ENCODE measurements at regions not wholly inside any gene's neighbourhood (a gene's known extent, or its start where the extent isn't known, plus 50 kb on each side); places are given as distances from the start of the nearest gene placed in this dataset.
A peak's percentile ranks its signal among the peaks of the same experiment; 100 is the strongest.

DNA sequence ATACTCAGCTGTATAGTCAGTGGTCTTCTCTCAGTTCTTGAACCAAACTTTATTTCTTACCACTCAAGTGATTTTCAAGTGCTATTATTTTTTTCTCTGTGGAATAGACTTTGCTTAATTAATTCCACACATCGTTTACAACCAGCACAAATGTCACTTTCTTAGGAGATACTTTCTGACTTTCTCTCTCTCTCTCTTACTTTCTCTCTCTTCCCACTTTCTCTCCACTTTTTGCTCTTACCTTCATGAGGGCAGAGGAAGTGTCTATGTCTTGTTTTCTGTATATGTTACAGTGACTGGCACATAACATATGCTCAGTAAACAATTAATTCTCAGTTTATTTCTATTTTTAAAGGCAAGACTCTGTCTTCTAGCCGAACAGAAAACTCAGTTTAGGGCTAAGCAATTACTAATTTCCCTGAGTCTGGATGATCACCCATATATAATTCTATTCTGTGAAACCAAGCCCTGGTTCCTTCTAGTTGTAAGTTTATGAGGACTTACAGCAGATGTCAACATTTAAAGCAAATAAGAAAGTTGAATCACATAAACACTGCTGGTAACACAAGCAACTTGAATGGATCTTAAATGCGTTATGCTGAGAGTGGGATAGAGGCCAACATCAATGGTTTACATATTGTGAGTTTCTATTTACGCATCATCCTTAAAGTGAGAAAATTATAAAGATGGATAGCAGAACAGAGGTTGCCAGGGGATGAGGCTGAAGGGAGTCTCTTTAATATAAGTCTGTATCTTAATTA, 791.4 kb downstream of the MTRR start:
- no peak for DNase-seq

DNA sequence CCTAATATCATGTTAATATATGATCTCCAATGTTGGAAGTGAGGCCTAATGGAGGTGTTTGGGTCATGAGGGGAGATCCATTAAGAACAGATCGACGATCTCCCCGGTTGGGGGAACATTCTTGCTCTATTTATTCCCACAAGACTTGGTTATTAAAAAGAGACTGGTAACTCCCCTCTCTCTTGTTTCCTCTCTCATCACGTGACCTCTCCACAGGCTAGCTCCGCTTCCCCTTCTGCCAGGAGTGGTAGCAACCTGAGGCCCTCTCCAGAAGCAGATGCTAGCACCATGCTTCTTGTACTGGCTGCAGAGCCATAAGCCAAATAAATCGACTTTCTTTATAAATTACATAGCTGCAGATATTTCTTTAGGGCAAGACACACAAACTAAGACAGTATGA, 794.4 kb downstream of the MTRR start:
- no peak for DNase-seq

DNA sequence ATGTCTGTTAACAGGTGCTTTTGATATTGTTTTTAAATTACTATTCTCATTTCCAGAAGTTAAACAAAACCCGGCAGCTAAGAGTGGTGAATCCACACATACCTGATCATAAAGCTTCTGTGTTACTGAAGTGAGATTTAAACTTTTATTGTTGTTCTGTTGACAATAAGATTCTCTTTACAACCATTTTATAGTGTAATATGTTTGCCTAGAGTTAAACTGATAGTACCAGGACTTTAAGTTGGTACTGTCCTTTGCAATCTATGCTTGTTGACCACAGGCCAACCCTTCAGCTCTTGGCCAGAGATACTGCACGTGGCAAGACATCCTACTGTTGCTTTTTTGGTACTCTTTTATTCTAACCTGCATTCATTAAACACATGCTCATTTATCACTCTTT, 806.2 kb downstream of the MTRR start:
- no peak for DNase-seq

DNA sequence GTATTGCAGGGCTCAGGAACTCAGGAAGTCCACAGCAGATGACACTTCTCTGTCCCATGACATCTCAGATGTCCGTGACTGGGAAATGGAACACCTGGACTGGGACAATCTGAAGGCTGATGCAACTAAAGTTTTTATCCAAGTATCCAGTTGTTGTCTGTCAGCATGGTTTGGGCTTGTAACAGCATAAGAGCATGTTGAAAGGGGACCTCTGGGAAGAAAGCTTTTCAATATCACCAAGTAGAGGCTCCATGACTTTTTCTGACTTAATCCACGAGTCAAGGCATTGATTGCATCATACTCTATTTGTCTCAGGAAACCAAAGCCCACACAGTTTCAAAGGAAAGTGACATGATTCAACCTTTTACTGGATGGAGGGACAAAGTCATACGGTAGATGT, 807.7 kb downstream of the MTRR start:
- DNase-seq: no peak

DNA sequence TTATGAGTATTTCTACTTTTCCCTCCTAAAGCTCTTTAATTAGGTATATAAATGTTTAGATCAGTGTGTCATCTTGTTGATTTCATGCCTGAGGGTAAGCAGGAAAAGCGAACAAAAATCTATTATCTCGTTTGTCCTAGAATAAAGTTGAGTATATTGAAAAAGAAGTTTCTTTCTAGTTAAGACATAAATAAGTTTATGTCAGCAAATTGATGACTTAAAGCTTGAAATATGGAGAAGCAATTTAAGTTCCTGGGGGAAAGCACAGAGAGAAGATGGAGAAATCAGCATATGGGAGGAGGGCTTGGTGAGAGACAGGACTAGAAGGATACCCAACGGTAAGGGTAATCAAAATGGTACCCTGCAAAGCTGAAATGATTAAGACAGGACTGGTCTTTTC, 813.4 kb downstream of the MTRR start:
- DNase-seq: no peak

DNA sequence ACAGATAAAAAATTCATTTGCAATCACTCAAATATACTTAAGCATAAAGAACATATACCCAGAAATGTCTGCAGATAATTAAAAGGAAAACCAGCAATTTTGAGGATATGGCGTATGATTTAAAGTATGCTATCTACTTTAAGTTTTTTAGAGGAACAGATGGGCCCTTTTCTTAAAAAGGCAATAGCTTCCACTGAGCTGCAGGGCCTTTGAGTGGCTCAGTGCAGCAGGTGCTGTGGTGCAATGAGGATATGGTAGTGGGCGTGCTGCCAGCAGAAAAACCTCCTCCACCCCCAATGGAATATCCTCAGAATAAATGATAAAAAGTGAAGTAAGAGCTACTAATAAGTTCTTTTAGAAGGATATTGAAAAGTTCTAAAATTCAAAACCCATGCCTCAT, 814.5 kb downstream of the MTRR start:
- DNase-seq: no peak

DNA sequence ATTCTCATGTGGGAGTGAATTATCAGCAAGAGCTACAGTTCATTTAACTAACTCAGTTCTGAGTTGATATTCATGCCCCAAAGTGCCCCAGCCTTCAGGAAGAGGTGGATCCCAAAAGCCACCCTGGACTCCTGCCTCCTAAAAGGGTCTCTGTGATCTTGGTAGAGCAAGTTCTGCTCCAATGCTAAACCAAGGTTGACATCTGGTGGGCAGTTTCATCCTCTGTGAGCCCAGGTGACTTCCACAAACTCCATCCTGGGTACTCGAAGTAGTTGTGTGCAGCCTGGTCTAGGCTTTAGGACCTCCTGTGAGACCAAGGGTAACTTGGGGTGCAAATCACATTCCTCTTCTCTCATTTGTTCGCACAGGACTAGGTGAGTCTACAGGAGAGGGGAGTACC, 816.8 kb downstream of the MTRR start:
- no peak for DNase-seq

DNA sequence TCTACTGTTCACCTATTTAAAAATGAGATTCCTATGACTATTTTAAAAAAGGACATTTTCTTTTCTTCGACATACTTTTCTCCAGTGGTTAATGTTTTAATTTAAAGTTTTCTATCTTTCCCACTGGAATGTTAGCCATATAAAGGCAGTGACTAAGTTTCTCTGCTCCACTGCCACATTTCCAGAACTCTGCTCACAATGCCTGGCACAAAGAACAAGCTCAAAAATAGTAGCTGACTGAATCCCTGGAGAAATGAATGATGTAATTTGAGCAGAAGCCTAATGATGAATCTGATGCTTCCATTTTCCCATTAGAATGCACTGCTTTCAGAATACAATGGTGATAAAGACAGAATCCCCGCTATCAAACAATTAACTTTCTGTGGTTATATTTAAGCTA, 817.8 kb downstream of the MTRR start:
- DNase-seq: peak; percentile 74

DNA sequence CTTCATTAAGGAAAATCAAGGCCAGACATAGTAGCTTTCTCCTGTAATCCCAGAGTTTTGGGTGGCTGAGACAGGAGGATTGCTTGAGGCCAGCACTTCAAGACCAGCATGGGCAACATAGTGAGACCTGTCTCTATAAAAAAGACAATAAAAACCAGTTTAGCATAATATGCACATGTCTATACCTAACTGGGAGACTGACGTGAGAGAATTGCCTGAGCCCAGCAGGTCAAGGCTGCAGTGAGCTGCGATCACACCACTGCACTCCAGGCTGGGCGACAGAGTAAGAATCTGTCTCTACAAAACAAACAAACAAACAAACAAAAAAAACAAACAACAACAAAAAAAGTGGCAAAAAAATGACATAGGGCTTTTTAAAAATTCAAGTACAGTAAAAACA, 820.8 kb downstream of the MTRR start:
- no peak for DNase-seq

DNA sequence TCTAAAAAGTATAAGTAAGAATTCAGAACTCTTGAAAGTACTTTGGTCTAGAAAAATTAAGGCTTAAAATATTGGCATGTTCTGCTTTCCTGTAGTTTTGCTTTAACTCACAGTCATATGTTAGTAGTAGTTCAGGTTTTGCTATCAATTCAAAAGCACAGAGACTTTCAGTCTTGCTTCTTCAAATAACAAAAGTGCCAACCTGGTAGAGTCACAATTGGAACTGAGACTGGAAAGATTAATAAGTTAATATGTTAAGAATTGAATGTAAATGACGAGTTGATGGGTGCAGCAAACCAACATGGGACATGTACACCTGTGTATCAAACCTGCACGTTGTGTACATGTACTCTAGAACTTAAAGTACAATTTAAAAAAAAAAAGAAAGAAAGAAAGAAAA, 822.3 kb downstream of the MTRR start:
- DNase-seq: no peak

DNA sequence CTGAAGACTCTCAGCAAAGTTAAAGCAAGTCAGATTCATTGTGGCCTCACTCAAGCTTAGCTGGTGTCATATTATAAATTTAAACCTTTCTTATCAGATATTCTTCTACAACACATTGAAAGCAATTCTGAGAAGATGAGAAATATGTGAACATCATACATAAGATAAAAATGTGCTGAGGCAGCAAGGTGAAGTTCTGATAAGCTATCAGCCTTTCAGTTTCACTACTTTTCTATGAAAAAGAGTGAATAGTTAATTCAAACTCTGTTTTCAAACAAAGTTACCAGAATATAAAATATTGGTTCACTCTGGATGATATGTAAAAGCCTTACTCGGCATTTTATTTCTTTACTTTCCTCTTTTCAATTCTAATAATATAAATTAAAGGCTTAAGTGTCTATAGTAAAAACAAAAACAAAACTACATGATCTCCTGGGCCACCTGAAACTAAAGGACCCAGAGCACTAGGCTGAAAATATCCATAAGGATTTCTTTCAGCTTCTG, 824.4 kb downstream of the MTRR start:
- no peak for DNase-seq

DNA sequence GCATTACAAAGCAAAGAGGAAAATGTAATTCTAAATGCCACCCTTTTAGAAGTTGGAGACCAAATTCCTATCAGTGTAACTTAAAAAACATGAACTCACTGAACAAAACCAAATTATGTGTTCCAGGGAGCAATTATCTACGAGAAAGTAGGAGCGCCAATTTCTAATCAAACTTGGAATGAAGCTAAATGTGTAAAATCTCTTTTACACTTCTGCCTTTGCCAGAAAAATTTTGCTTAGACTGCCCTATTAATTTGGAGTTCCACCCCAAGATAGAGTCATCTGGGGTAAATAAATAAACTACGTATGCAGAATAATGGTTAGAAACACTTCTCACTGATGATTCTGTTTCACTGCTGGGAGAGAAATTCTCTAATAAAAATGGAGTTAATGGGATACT, 825.6 kb downstream of the MTRR start:
- DNase-seq: no peak

DNA sequence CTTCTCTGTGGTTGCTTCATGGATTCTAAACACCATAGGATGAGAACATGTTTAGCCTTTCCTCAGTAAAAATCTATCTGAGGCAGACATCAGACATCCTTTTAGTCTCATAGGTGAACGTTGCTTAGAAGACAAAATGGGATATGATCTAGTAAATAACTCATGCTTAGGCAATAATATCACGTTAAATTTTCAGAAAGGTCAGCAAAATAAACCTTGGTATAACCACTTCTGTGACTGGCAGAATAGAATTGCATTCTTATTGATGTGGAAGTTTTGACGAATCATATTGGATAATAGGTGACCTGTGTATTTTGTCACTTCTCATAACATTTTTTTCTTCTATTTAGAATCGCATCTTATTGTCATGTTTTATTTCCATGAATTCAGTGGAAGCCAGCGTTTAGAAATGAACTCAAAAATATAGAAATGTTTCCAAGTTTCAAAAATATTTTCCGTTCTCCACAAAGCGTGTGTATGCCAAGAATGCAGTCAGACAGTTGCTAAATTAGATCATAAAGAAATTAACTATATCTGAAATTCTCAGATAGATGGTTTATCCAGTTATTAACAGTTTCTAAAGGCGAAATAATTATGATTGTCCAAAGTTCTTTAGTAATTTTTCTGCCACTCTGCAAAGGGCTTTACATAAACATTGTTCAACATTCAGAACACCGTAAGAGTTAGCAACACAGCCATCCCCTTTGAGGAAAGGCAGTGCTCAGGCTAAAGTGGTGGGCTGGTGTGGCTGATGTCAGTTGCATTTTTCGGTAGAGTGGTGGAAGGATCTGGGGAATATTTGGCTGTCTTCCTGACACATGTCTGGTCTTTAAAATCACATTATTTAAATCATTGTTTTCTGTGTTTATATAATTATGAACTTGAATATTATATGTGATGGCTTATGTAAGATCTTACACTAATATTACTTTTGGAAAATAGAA, 827.2 kb downstream of the MTRR start:
- DNase-seq: no peak

DNA sequence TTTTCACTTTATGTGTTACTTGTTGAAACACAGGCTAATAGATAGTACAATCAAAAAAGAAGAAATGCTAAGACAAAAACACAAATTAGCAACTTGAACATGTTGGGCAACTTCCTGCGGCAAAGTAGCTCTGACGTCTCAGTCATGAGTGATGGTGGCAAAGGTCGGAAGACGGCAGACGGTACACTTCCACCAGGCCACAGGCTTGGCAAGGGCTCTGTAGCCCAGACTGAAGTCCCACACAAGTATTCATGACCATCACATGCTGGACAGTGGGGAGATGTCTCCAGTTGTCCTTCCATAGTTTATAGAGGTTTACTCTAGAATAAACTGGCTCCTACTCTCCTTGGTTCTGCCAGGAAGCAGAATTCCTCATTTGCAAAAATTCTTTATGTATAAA, 831.3 kb downstream of the MTRR start:
- DNase-seq: no peak

DNA sequence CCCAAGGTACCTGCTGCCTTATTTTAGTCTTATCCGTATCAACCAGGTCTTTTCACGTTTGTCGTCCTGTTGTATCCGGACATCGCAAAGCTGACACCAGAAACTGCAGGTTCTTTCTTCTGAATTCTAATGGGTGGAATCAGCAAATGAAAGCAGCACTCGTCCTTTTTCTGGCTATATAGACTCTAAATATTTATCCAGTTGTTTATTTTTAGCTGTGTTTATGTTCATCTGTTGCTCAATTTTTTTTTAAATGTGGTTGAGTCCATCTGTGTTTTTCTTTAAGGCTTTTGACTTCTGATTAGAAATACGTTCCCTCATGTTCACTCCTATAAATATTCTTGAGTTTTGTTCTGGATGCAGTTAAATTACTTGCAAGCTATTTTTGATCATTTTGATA, 831.7 kb downstream of the MTRR start:
- DNase-seq: no peak

DNA sequence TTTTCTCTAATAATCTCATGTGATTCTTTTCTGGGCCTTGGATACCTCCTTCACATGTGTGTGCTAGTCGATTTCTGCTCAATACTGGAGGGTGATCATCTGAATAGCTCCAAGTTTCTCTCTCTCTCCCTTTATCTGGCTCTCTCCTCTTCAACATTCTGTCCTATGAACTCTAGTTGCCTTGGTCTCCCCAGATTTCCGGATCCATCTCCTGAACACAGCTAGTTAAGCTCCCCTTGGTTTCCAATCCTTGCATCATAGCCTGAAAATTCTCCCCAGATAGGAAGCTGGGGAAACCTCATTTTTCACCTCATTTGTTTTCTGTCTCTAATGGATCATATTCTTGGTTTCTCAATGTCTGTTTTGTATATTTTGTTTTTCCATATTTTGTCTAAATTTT, 832.3 kb downstream of the MTRR start:
- no peak for DNase-seq

DNA sequence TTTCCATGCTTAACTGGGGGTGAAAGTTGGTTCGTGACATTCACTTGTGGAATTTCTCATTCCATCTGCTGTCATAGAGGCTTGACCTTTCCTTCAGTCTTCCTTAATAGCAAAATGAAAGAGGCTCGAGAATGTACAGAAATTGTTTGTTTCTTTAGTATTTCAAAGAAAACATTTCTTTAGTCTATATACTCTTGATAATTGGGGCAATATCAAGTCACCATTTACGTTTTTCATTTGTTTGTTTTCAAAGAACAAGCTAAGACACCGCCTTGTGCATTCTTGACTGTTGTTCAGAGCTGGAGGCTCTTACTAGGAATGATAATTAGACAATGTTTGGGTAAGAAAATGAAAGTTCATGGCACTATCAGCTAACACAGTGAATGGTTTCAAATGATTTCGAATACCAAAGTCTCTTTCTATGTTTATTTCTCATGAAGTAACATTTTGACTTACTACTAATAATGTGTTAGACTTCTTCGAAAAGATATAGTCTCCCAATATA, 835.4 kb downstream of the SEMA5A start:
- no peak for DNase-seq

DNA sequence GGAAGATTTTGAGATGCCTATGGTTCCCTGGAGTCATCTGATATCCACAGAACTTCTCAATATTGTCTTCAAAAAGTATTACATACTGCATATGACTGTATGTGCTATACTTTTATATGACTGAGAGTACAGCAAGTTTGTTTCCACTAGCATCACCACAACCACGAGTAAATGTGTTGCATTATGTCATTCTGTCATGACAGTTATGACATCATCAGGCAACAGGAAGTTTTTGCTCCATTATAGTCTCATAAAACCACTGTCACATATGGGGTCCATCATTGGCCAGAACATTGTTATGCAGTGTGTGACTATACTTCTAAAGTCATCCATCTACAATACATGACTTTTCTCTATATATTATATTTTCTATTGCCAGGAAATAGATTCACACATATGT, 831.7 kb downstream of the SEMA5A start:
- no peak for DNase-seq

DNA sequence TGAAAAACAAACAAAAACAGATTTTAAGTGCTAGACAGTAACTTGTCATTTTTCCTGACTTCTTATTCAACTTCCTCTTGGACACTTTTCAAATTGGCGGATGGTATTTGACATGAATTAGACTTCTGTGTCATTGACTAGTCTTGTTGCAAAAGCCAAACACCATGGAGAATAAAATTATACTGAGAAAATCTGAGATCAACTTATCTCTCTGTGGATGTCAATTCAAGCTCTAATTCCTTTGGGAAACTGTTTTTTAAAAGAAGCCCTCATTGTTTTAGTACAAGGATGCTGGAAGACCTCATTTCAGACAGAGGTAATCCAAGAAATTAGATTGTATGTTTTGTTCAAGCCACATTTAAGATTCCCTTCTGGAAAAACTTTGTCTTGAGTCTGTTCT, 831.0 kb downstream of the SEMA5A start:
- DNase-seq: no peak

DNA sequence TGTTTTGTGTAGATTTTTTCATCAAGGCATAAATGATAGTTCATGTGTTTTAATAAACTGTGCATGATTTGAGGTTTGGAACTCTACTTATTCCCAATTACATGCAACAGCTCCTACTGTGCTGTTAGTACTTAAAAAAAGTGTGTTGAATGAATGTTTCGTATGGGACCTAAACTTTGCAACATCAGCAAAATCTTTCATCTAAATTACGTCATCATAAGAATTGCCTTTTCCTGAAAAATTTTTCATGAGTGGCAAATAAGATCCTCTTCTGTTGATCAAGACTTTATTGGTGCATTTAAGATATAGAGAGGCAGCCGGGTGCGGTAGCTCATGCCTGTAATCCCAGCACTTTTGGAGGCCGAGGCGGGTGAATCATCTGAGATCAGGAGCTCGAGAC, 826.1 kb downstream of the SEMA5A start:
- DNase-seq: no peak

DNA sequence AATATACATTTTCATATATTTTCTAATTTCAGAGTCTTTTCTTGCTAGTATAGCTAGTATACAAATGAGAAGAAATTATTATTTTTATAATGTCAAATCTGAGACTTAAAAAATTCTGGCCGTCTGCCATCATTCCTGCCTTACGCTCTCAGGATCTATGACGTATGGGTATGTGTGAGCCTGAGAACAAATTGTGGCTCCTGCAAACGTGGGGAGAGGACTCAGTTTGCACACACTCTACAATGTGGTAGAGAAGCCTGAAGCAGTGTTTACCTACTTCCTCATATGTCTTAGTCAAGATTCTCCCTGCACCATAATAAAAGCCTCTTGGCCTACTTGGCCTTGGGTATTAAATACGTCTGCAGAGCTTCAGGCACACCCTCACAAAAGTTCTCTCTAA, 825.4 kb downstream of the SEMA5A start:
- no peak for DNase-seq

DNA sequence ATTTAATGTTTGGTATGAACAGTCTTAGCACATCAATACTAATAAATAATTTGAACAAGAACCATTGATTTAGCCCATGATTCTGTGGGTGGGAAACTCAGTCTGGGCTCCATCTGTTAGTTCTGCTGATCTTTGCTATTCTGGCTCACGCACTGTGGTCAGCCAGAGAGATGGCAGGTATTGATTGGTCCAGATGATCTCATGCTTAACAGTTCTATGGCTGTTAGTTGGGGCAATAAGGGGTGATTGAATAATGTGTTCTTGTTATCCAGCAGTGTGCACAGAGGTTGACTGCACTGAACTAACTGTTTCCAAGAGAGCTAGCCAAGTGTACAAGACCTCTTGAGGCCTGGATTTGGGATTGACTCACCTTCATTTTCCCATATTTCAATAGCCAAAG, 824.3 kb downstream of the SEMA5A start:
- no peak for DNase-seq

DNA sequence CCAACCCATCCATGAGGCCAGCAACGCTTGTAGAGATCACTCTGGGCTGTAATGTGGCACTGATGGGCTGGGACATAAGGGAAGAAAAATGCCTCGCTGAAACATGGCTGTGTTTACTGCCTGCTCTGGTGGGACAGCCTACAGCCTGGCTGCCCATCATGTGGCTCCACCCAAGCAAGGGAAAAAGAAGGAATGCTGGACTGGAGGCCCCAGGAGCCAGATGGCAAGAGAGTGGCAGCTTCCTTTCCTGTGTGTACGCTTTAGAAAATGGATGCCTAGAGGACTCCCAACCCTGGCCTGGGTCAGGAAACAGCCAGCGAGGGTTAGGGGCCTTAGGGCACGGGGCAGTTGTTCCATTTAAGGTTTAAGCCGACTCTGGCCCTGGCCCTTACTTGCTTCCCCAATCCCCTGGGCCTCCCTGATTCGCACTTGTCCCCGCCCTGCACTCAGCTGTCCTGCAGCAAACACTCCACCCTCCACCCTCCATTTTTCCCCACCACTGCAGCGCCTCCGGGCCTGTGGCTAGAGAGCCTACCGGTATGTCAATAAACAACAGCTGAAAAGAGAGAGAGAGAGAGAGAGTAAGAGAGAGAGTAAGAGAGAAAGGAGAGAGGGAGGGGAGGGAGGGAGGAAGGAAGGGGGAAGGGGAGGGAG, 819.4 kb downstream of the SEMA5A start:
- DNase-seq: no peak
